Adrenal gland (tissue), 9 donors: ENCODE measurements at regions not wholly inside any gene's neighbourhood (a gene's known extent, or its start where the extent isn't known, plus 50 kb on each side); places are given as distances from the start of the nearest gene placed in this dataset.

Source experiments
- DNase-seq, 7 donors: peaks; one replicate each; pipeline ENCODE4 v3.0.0-alpha.2; 2019 to 2020
- H3K27ac ChIP-seq, 5 donors: fragments of 200-600 bp; sonication (generic) in 4 of 5; 1 replicate in 3 of 5; 2 replicates in 2 of 5; pipeline versions ENCODE4 v1.5.1 to v1.8.0; 2016 to 2020; ENCODE audit warnings: mild to moderate bottlenecking in 1 of 5
- H3K27me3 ChIP-seq: fragments of 200-600 bp; 2 replicates; pipeline ENCODE4 v1.8.0; 2021
- H3K36me3 ChIP-seq, 2 donors: fragments of 200-600 bp; replicated peaks in 1 of 2; 1 replicate in 1 of 2; 2 replicates in 1 of 2; pipeline versions ENCODE4 v1.5.1 to v1.8.0; 2018 to 2022
- H3K4me1 ChIP-seq, 2 donors: fragments of 200-600 bp; replicated peaks in 1 of 2; 1 replicate in 1 of 2; 2 replicates in 1 of 2; pipeline versions ENCODE4 v1.5.1 to v1.8.0; 2018 to 2021
- H3K4me3 ChIP-seq, 4 donors: fragments of 200-600 bp; sonication (generic) in 3 of 4; one replicate each; pipeline ENCODE4 v1.5.1; 2016 to 2018
- H3K9me3 ChIP-seq, 3 donors: fragments of 200-600 bp; sonication (generic) in 1 of 3; replicated peaks in 1 of 3; 1 replicate in 2 of 3; 2 replicates in 1 of 3; pipeline versions ENCODE4 v1.5.1 to v1.8.0; 2016 to 2021
- CTCF ChIP-seq, 6 experiments: fragments of 450-650 bp in 4 of 6; fragments of 200-600 bp in 2 of 6; sonication (generic) in 1 of 6; IDR thresholded peaks; 1 replicate in 5 of 6; 2 replicates in 1 of 6; pipeline versions ENCODE4 v1.5.1 to v1.8.0; 2016 to 2021; ENCODE audit warnings: antibody characterized with exemption in 6 of 6, mild to moderate bottlenecking in 2 of 6, moderate library complexity in 1 of 6
- POLR2A ChIP-seq, 2 donors: fragments of 450-650 bp; IDR thresholded peaks; one replicate each; pipeline ENCODE4 v1.6.1; 2017; ENCODE audit warnings: antibody characterized with exemption in 2 of 2, mild to moderate bottlenecking in 2 of 2, moderate library complexity in 1 of 2
- WGBS, 4 donors: extraction: QIAGEN DNeasy Blood & Tissue Kit in 2 of 4; methylation state at CpG; one replicate each; pipeline versions ENCODE4 v1.1.5 to v1.1.7; 2013 to 2017; 5-methylcytosine and 5-hydroxymethylcytosine counted together
- intact Hi-C, 2 donors: fragments of 100-400 bp; cut with DNase I; formaldehyde crosslinking; loops; one replicate each; pipeline versions ENCODE4 v1.14.1 to v1.15.0; 2022 to 2023
- donor health status: healthy with polysubstance abuse.
- donor health status: Bipolar disorder and iron deficiency.
- donor health status: DM: yes; HTN: yes; CAD: no.
- donor health status: DM: no; HTN: no; CAD: no.
- donor health status: DM: no; HTN: no; CAD: no.

GRCh38 chr2:17058772-17059402 is 393.3 kb upstream of the CYRIA start:
- 60 to 70% (median 65%) methylated on average over 3 of the region's 3 CpGs for WGBS, 4 donors
- H3K36me3 ChIP-seq = no peaks in the 10 kb centered on the region
- H3K27ac ChIP-seq = no peak overlapping the region
- no peak for DNase-seq
- no peaks in the 10 kb centered on the region for H3K27me3 ChIP-seq
- no peak overlapping the region for H3K4me3 ChIP-seq
- H3K9me3 ChIP-seq = no peaks in the 10 kb centered on the region
- H3K4me1 ChIP-seq = no peaks in the 10 kb centered on the region
- intact Hi-C loops = no loop called here
- no peak for TF ChIP-seq POLR2A (IDR thresholded peaks at IDR 0.05)
- TF ChIP-seq CTCF (IDR thresholded peaks at IDR 0.05) = no peak

GRCh38 chr2:17057109-17058017 is 391.7 kb upstream of the CYRIA start:
- DNase-seq = no peak
- 56 to 68% (median 61%) methylated on average over 5 of the region's 5 CpGs for WGBS, 4 donors
- Histone ChIP-seq H3K27ac (no peak overlapping the region), H3K27me3 (no peaks in the 10 kb centered on the region), H3K4me3 (no peak overlapping the region), H3K36me3 (no peaks in the 10 kb centered on the region), H3K4me1 (no peaks in the 10 kb centered on the region), H3K9me3 (no peaks in the 10 kb centered on the region)
- no peak for TF ChIP-seq CTCF (IDR thresholded peaks at IDR 0.05)
- TF ChIP-seq POLR2A (IDR thresholded peaks at IDR 0.05) = no peak
- intact Hi-C loops = no loop called here

GRCh38 chr2:17056236-17056635 is 390.6 kb upstream of the CYRIA start:
- intact Hi-C loops = no loop called here
- Histone ChIP-seq H3K4me1 (no peaks in the 10 kb centered on the region), H3K27me3 (no peaks in the 10 kb centered on the region), H3K4me3 (no peak overlapping the region), H3K9me3 (no peaks in the 10 kb centered on the region), H3K36me3 (no peaks in the 10 kb centered on the region), H3K27ac (no peak overlapping the region)
- no peak for DNase-seq
- WGBS, 4 donors = 68 to 79% (median 72%) methylated on average over 4 of the region's 4 CpGs
- TF ChIP-seq CTCF (IDR thresholded peaks at IDR 0.05) (no peak), POLR2A (IDR thresholded peaks at IDR 0.05) (no peak)

GRCh38 chr2:17052001-17052400 is 386.4 kb upstream of the CYRIA start:
- Histone ChIP-seq H3K36me3 (no peaks in the 10 kb centered on the region), H3K27me3 (no peaks in the 10 kb centered on the region), H3K9me3 (no peaks in the 10 kb centered on the region), H3K4me1 (no peaks in the 10 kb centered on the region), H3K27ac (no peak overlapping the region), H3K4me3 (no peak overlapping the region)
- no peak for DNase-seq
- TF ChIP-seq CTCF (IDR thresholded peaks at IDR 0.05) = no peak
- no peak for TF ChIP-seq POLR2A (IDR thresholded peaks at IDR 0.05)
- WGBS, 4 donors = 92 to 98% (median 95%) methylated on average over 5 of the region's 5 CpGs
- intact Hi-C loops = no loop called here
